ENCODE measurements at regions not wholly inside any gene's neighbourhood (a gene's known extent, or its start where the extent isn't known, plus 50 kb on each side); places are given as distances from the start of the nearest gene placed in this dataset.

DNA sequence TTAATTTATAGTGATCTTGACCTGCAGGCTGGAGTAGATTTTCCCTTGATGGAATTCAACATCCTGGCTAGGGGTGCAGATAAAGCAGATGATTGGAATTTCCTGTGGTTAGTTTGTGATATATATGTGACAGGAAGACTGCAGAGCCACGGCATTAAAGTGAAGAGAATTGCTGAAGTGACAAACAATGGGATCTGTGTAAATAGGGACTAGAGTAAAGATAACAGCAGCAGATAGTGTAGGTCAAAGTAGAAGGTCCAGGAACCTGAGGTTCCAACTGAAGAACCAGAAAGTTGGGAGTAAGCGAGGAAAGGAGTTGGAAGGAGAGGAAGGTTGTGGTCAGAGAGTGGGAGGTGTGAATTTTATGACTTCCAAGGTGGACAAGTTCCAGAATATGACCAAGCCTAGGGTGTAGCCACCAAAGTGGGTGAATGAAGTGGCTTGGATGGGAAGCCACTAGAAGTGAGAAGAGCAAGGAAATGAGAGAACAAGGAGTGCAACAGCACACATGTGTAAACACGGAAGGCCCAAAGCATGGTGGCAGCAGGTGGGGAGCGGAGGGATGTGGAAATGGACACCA, 325.0 kb downstream of the RAB28 start (continued):
- no peak for TF ChIP-seq TAF7 (optimal IDR thresholded peaks at IDR 0.05; ENCODE audit: borderline replicate concordance, low read depth, low read length)
